22Rv1 (cell line): ENCODE measurements at regions not wholly inside any gene's neighbourhood (a gene's known extent, or its start where the extent isn't known, plus 50 kb on each side); places are given as distances from the start of the nearest gene placed in this dataset.

Experiments
- CTCF ChIP-seq: fragments of 450-650 bp; IDR thresholded peaks from 2 replicates; pipeline ENCODE4 v1.5.1; 2017; ENCODE audit warnings: mild to moderate bottlenecking
- ZFX ChIP-seq: fragments of 450-650 bp; IDR thresholded peaks from 2 replicates; pipeline ENCODE4 v1.6.1; 2017; ENCODE audit warnings: antibody characterized with exemption, borderline replicate concordance

GRCh38 chr20:7010527-7010926, 243.0 kb downstream of the BMP2 start:
- TF ChIP-seq CTCF = no peak
- no peak for TF ChIP-seq ZFX
